K562 (cell line): ENCODE measurements at regions not wholly inside any gene's neighbourhood (a gene's known extent, or its start where the extent isn't known, plus 50 kb on each side); places are given as distances from the start of the nearest gene placed in this dataset.

Source experiments
- ATAC-seq: fragments of 200-7000 bp; cut with Tn5 transposase; 3 replicates; pipeline ENCODE4 v1.9.1; 2020; ENCODE audit warnings: moderate library complexity
- BruUV-seq: library from RNA; stranded (reverse); fragments of 400-500 nt; replicated peaks from 2 replicates; lab custom pipeline; 2021; lab: Mats Ljungman, UMichigan
- CTCF ChIA-PET: fragments of 300-600 bp; formaldehyde crosslinking; extraction: SDS; loops from one replicate; lab custom pipeline; 2021; ENCODE audit warnings: low intra/inter-chr PET ratio; lab: Yijun Ruan, JAX
- POLR2A ChIA-PET: fragments of 300-600, 350-650 bp; sonication (Branson Sonifier 250); formaldehyde crosslinking; extraction: SDS; loops from one replicate; lab custom pipeline; 2021; ENCODE audit warnings: antibody characterized with exemption, inconsistent platforms; lab: Yijun Ruan, JAX
- DNase-seq, 4 experiments: peaks; one replicate each; pipeline versions ENCODE4 v3.0.0 to v3.0.0-alpha.2; 2011 to 2018; ENCODE audit warnings: low spot score in 3 of 4, mixed read lengths in 3 of 4; ENCODE audit errors: extremely low read depth in 1 of 4
- FAIRE-seq: peaks from 2 replicates; lab custom pipeline; 2011; peaks lifted over from hg19 to GRCh38; lab: Jason Lieb, UNC
- H2AFZ ChIP-seq: 2 replicates; pipeline ENCODE4 v1.6.0; 2011; ENCODE audit warnings: low read depth, low read length, control low read depth, inconsistent platforms
- H3K27ac ChIP-seq: fragments of 200-600 bp; 3 replicates; pipeline ENCODE4 v1.8.0; 2011; ENCODE audit warnings: low read depth, mild to moderate bottlenecking, control low read depth, inconsistent platforms, low read length, moderate library complexity, mixed read lengths; ENCODE audit errors: extremely low read depth
- H3K27me3 ChIP-seq, 2 experiments: fragments of 300-600 bp in 1 of 2; 2 replicates in 1 of 2; 3 replicates in 1 of 2; pipeline versions ENCODE4 v1.6.0 to v1.8.0; 2011; ENCODE audit warnings: inconsistent platforms in 2 of 2, low read length in 2 of 2, mild to moderate bottlenecking in 1 of 2, mixed read lengths in 1 of 2, moderate library complexity in 1 of 2; ENCODE audit not compliant: control insufficient read depth in 2 of 2, insufficient read depth in 2 of 2
- H3K36me3 ChIP-seq: fragments of 300-600 bp; 3 replicates; pipeline ENCODE4 v1.8.0; 2011; ENCODE audit warnings: mild to moderate bottlenecking, low read length, inconsistent platforms; ENCODE audit not compliant: control insufficient read depth, insufficient read depth
- H3K4me1 ChIP-seq, 2 experiments: fragments of 200-600 bp in 1 of 2; replicated peaks in 1 of 2; 2 replicates in 1 of 2; 3 replicates in 1 of 2; pipeline versions ENCODE4 v1.5.1 to v1.8.0; 2011; ENCODE audit warnings: inconsistent platforms in 2 of 2, low read length in 2 of 2, mild to moderate bottlenecking in 1 of 2, mixed read lengths in 1 of 2, moderate library complexity in 1 of 2; ENCODE audit not compliant: control insufficient read depth in 2 of 2, insufficient read depth in 2 of 2
- H3K4me2 ChIP-seq: 2 replicates; pipeline ENCODE4 v1.6.1; 2011; ENCODE audit warnings: low read length, control low read depth, inconsistent platforms, mixed read lengths; ENCODE audit not compliant: insufficient read depth
- H3K4me3 ChIP-seq: fragments of 200-600 bp; sonication (generic), shearing (Covaris generic); 2 replicates; pipeline ENCODE4 v1.5.1; 2016; ENCODE audit warnings: control low read depth, inconsistent platforms
- H3K79me2 ChIP-seq: fragments of 200-600 bp; 3 replicates; pipeline ENCODE4 v1.8.0; 2011; ENCODE audit warnings: low read length, inconsistent platforms; ENCODE audit not compliant: control insufficient read depth, insufficient read depth
- H3K9ac ChIP-seq, 2 experiments: 2 replicates each; pipeline versions ENCODE4 v1.6.0 to v1.6.1; 2011; ENCODE audit warnings: low read depth in 2 of 2, low read length in 2 of 2, control low read depth in 1 of 2, inconsistent platforms in 1 of 2, mild to moderate bottlenecking in 1 of 2, mixed read lengths in 1 of 2; ENCODE audit not compliant: insufficient read depth in 1 of 2
- H3K9me1 ChIP-seq: one replicate; pipeline ENCODE4 v1.6.0; 2011; ENCODE audit warnings: inconsistent platforms, mild to moderate bottlenecking, low read length, moderate library complexity; ENCODE audit not compliant: control insufficient read depth, insufficient read depth
- H3K9me3 ChIP-seq: replicated peaks from 2 replicates; pipeline ENCODE4 v1.5.1; 2011; ENCODE audit warnings: low read depth, low read length, inconsistent platforms; ENCODE audit not compliant: control insufficient read depth, insufficient read depth
- H4K20me1 ChIP-seq: replicated peaks from 2 replicates; pipeline ENCODE4 v1.6.1; 2011; ENCODE audit warnings: low read length, inconsistent platforms, mixed read lengths; ENCODE audit not compliant: control insufficient read depth, insufficient read depth
- CBX2 ChIP-seq: fragments of 200-600 bp; sonication (generic); IDR thresholded peaks from one replicate; pipeline ENCODE4 v1.6.1; 2012; ENCODE audit warnings: mild to moderate bottlenecking, low read length, inconsistent platforms; ENCODE audit not compliant: insufficient read depth, poor library complexity, severe bottlenecking
- CEBPB ChIP-seq: fragments of 450-650 bp; IDR thresholded peaks from 2 replicates; pipeline ENCODE4 v1.6.1; 2016; ENCODE audit warnings: missing genetic modification characterization, missing compliant biosample characterization
- DDX20 ChIP-seq: fragments of 450-650 bp; IDR thresholded peaks from 2 replicates; pipeline ENCODE4 v1.6.1; 2016; ENCODE audit warnings: missing genetic modification characterization, low read depth, mild to moderate bottlenecking, missing compliant biosample characterization, moderate library complexity
- FIP1L1 ChIP-seq: fragments of 200-400 bp; formaldehyde crosslinking; IDR thresholded peaks from 2 replicates; pipeline ENCODE4 v1.6.1; 2018; ENCODE audit warnings: mild to moderate bottlenecking, low read depth, low read length; ENCODE audit not compliant: poor library complexity, severe bottlenecking
- HINFP ChIP-seq: fragments of 450-650 bp; conservative IDR thresholded peaks from 2 replicates; pipeline ENCODE4 v1.6.1; 2016; ENCODE audit warnings: missing genetic modification characterization, low read depth, mild to moderate bottlenecking, control low read depth, missing compliant biosample characterization
- HNRNPH1 ChIP-seq: fragments of 200-400 bp; formaldehyde crosslinking; optimal IDR thresholded peaks from 2 replicates; pipeline ENCODE3; 2017; ENCODE audit warnings: low read depth, mild to moderate bottlenecking, low read length, moderate library complexity
- ILK ChIP-seq: fragments of 450-650 bp; IDR thresholded peaks from 2 replicates; pipeline ENCODE4 v1.6.1; 2016; ENCODE audit warnings: missing genetic modification characterization, low read depth, mild to moderate bottlenecking, missing compliant biosample characterization, moderate library complexity, borderline replicate concordance
- KAT7 ChIP-seq: sonication (generic); formaldehyde crosslinking; IDR thresholded peaks from 2 replicates; pipeline ENCODE4 v1.8.0; 2022; ENCODE audit warnings: missing genetic modification reagents, mild to moderate bottlenecking, borderline replicate concordance
- KLF10 ChIP-seq: fragments of 250-450 bp; sonication (Bioruptor Pico); IDR thresholded peaks from 2 replicates; pipeline ENCODE4 v1.6.1; 2021; ENCODE audit warnings: matching md5 sums
- MAZ ChIP-seq, 2 experiments: fragments of 450-650 bp in 1 of 2; sonication (generic) in 1 of 2; formaldehyde crosslinking; IDR thresholded peaks in 1 of 2; conservative IDR thresholded peaks in 1 of 2; 2 replicates each; pipeline versions ENCODE4 v1.4.0 to v1.5.0; 2020; ENCODE audit warnings: mild to moderate bottlenecking in 1 of 2, missing genetic modification reagents in 1 of 2
- POLR2H ChIP-seq: IDR thresholded peaks from 2 replicates; pipeline ENCODE4 v1.6.1; 2016; ENCODE audit warnings: missing genetic modification characterization, low read depth, mild to moderate bottlenecking, control low read depth, missing compliant biosample characterization, moderate library complexity
- RFX7 ChIP-seq: fragments of 250-450 bp; sonication (Bioruptor Pico); IDR thresholded peaks from 2 replicates; pipeline ENCODE4 v1.5.1; 2021; ENCODE audit warnings: mild to moderate bottlenecking
- SRSF3 ChIP-seq: fragments of 200-400 bp; formaldehyde crosslinking; IDR thresholded peaks from 2 replicates; pipeline ENCODE4 v1.6.1; 2016; ENCODE audit warnings: mild to moderate bottlenecking, low read length, moderate library complexity; ENCODE audit not compliant: insufficient read depth
- SUPT5H ChIP-seq: fragments of 450-650 bp; IDR thresholded peaks from 2 replicates; pipeline ENCODE4 v1.6.1; 2016
- TAF7 ChIP-seq: fragments of 450-650 bp; IDR thresholded peaks from 2 replicates; pipeline ENCODE4 v1.6.1; 2016; ENCODE audit warnings: missing genetic modification characterization, missing compliant biosample characterization
- ZNF507 ChIP-seq: conservative IDR thresholded peaks from 2 replicates; pipeline ENCODE4 v1.6.1; 2017; ENCODE audit warnings: missing genetic modification characterization, missing compliant biosample characterization
- WGBS: fragments of 100-300 bp; shearing (Covaris generic); methylation state at CpG from one replicate; pipeline ENCODE4 v1.1.6; 2016; ENCODE audit warnings: low coverage, mixed read lengths; ENCODE audit not compliant: insufficient coverage; ENCODE audit errors: missing lambda C conversion rate; 5-methylcytosine and 5-hydroxymethylcytosine counted together
- in situ Hi-C: fragments of 300-500 bp; cut with MboI; formaldehyde crosslinking; loops from 4 replicates; pipeline ENCODE4 v1.15.0; 2018; ENCODE audit warnings: inconsistent platforms, mixed read lengths
- intact Hi-C: fragments of 100-400 bp; cut with micrococcal nuclease; formaldehyde crosslinking; loops from 2 replicates; pipeline ENCODE4 v1.14.2; 2022

- intact Hi-C loops (no loop called here), in situ Hi-C loops (no loop called here)
- no TSS peak for BruUV-seq
- Histone ChIP-seq H3K9me3 (no peaks in the 10 kb centered on the region), H3K4me3 (no peak overlapping the region), H4K20me1 (no peaks in the 10 kb centered on the region), H3K27me3 (no peaks in the 10 kb centered on the region), H3K9me1 (no peaks in the 10 kb centered on the region), H3K36me3 (no peaks in the 10 kb centered on the region), H2AFZ (no peak overlapping the region), H3K4me2 (no peak overlapping the region), H3K4me1 (no peaks in the 10 kb centered on the region), H3K79me2 (no peaks in the 10 kb centered on the region), H3K9ac (no peak overlapping the region), H3K27ac (no peak overlapping the region)
- no peak for DNase-seq
- no peak for ATAC-seq
- FAIRE-seq, result no peak
- ChIA-PET CTCF (no interaction called here), POLR2A (no interaction called here)
- TF ChIP-seq ZNF507 (tag), result no peak
- TF ChIP-seq CEBPB, result no peak
- no peak for TF ChIP-seq CBX2
- no peak for TF ChIP-seq SRSF3
- no peak for TF ChIP-seq KLF10 (CRISPR knock-in tag)
- TF ChIP-seq ILK, result no peak
- TF ChIP-seq HNRNPH1, result no peak
- TF ChIP-seq DDX20 (tag), result no peak
Observed at GRCh38 chr5:86749841-86750240, 132.1 kb downstream of the COX7C start.

DNA sequence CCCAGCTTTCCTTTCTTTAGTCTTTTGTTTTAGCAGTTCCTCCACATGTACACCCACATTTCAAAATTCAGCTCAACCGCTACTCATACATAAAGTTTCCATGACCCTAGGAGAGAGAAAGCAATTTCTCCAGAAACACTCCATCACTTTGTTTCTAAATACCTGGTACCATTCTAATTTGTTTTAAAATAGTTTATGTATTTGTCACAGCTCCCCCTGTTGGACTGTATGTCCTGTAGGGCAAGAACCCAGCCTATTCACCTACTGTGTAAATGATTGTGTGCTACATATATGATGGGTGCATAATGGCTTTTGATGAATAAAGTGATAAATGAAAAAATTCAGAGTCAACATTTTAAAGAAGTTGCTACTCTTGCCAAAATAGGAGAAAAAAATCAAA lies 139.1 kb downstream of the COX7C start:
- H3K9ac ChIP-seq, result no peak overlapping the region
- H3K4me3 ChIP-seq, result no peak overlapping the region
- ATAC-seq (no peak), FAIRE-seq (no peak), DNase-seq (no peak)
- WGBS, result 11% methylated on average over 1 of the region's 1 CpG
- H3K9me3 ChIP-seq, result no peaks in the 10 kb centered on the region
- no peaks in the 10 kb centered on the region for H3K27me3 ChIP-seq
- BruUV-seq, result no TSS peak
- no peak overlapping the region for H3K27ac ChIP-seq
- POLR2A ChIA-PET, result no interaction called here
- intact Hi-C loops, result no loop called here
- no peaks in the 10 kb centered on the region for H3K36me3 ChIP-seq
- H4K20me1 ChIP-seq, result no peaks in the 10 kb centered on the region
- H3K4me2 ChIP-seq, result no peak overlapping the region
- no peaks in the 10 kb centered on the region for H3K4me1 ChIP-seq
- H2AFZ ChIP-seq, result no peak overlapping the region
- H3K79me2 ChIP-seq, result no peaks in the 10 kb centered on the region
- no peaks in the 10 kb centered on the region for H3K9me1 ChIP-seq
- in situ Hi-C loops, result no loop called here
- CTCF ChIA-PET, result no interaction called here
- TF ChIP-seq RFX7 (CRISPR knock-in tag) (no peak), KAT7 (CRISPR knock-in tag) (no peak), FIP1L1 (no peak), POLR2H (tag) (no peak), HINFP (tag) (no peak), SUPT5H (no peak), TAF7 (tag) (no peak), MAZ (CRISPR knock-in tag; conservative IDR thresholded peaks at IDR 0.05 in 1 of 2, IDR thresholded peaks at IDR 0.05 in 1 of 2) (no peak)
